Heart left ventricle (tissue), 13 donors: ENCODE measurements at regions not wholly inside any gene's neighbourhood (a gene's known extent, or its start where the extent isn't known, plus 50 kb on each side); places are given as distances from the start of the nearest gene placed in this dataset.

Source experiments
- CTCF ChIP-seq, 12 donors: fragments of 200-600 bp; sonication (generic) in 4 of 12; IDR thresholded peaks; one replicate each; pipeline versions ENCODE4 v1.5.0 to v1.8.0; 2018 to 2022; ENCODE audit warnings: antibody characterized with exemption in 12 of 12, mild to moderate bottlenecking in 5 of 12
- POLR2A ChIP-seq, 2 donors: fragments of 450-650 bp; IDR thresholded peaks; one replicate each; pipeline ENCODE4 v1.6.1; 2017; ENCODE audit warnings: antibody characterized with exemption in 2 of 2, mild to moderate bottlenecking in 2 of 2, moderate library complexity in 2 of 2
- donor health status: ischemic (EF 13 %, LVEDD 7.1; RV severe dilation, severe dysfunction).
- donor health status: DM: no; HTN: yes; CAD: no.
- donor health status: DM: no; HTN: no; CAD: no.
- donor health status: ischemic (EF 25% LVEDD 6.9; RV normal size, moderate dysfunction).
- donor health status: ischemic (EF 25% LVEDD 5.7; RV mildly dilated, moderate dysfunction).
- donor health status: ischemic (EF 35%, LVEDD 5.7; RV mildly dilated, moderate dysfunction).
- donor health status: nonischemic (EF 11% LVEDD 7.7; RV severe dilation, severe dysfunction).
- donor health status: DM: yes; HTN: yes; CAD: no.
- donor health status: PGD.
- donor health status: ischemic (EF 29% LVEDD 5.4; RV normal size, mild dysfunction).
- donor health status: nonischemic (EF 23%, LVEDD 6.1; RV moderate dilation, normal function).

- TF ChIP-seq POLR2A (IDR thresholded peaks at IDR 0.05): no peak
- TF ChIP-seq CTCF (IDR thresholded peaks at IDR 0.05): no peak
Observed at GRCh38 chr5:6840136-6840793, 127.0 kb downstream of the TENT4A start.
